Ishikawa (cell line): ENCODE measurements at regions not wholly inside any gene's neighbourhood (a gene's known extent, or its start where the extent isn't known, plus 50 kb on each side); places are given as distances from the start of the nearest gene placed in this dataset.

ENCODE experiments used
- CEBPB ChIP-seq: IDR thresholded peaks from 2 replicates; pipeline ENCODE4 v1.6.1; 2012
- CREB1 ChIP-seq: IDR thresholded peaks from 2 replicates; pipeline ENCODE4 v1.6.1; 2012; ENCODE audit warnings: low read depth
- EGR1 ChIP-seq: IDR thresholded peaks from 2 replicates; pipeline ENCODE4 v1.6.1; 2012
- FOXM1 ChIP-seq: IDR thresholded peaks from 2 replicates; pipeline ENCODE4 v1.6.1; 2012; ENCODE audit warnings: low read depth, borderline replicate concordance
- MAX ChIP-seq: IDR thresholded peaks from 2 replicates; pipeline ENCODE4 v1.6.1; 2012
- NFIC ChIP-seq: IDR thresholded peaks from 2 replicates; pipeline ENCODE4 v1.6.1; 2012
- RAD21 ChIP-seq: IDR thresholded peaks from 2 replicates; pipeline ENCODE4 v1.6.1; 2012; ENCODE audit warnings: low read depth
- REST ChIP-seq: IDR thresholded peaks from 2 replicates; pipeline ENCODE4 v1.6.1; 2012; ENCODE audit warnings: low read depth, mild to moderate bottlenecking
- TAF1 ChIP-seq: IDR thresholded peaks from 2 replicates; pipeline ENCODE4 v1.6.1; 2012; ENCODE audit warnings: low read depth, mild to moderate bottlenecking
- TCF12 ChIP-seq: IDR thresholded peaks from 2 replicates; pipeline ENCODE4 v1.6.1; 2012; ENCODE audit warnings: low read depth
- TEAD4 ChIP-seq: IDR thresholded peaks from 2 replicates; pipeline ENCODE4 v1.6.1; 2012
- USF1 ChIP-seq: IDR thresholded peaks from 2 replicates; pipeline ENCODE4 v1.6.1; 2012
- YY1 ChIP-seq: IDR thresholded peaks from 2 replicates; pipeline ENCODE4 v1.6.1; 2012; ENCODE audit warnings: low read depth
- ZBTB7A ChIP-seq: IDR thresholded peaks from 2 replicates; pipeline ENCODE4 v1.6.1; 2012; ENCODE audit warnings: low read depth

GRCh38 chr15:81723113-81723651 lies 322.6 kb downstream of the MEX3B start:
- no peak for TF ChIP-seq RAD21
- no peak for TF ChIP-seq REST
- TF ChIP-seq USF1 = no peak
- no peak for TF ChIP-seq TAF1
- TF ChIP-seq TEAD4 = no peak

- TF ChIP-seq EGR1 (no peak), TAF1 (no peak), TCF12 (no peak), NFIC (no peak), MAX (no peak), CEBPB (no peak), ZBTB7A (no peak), YY1 (no peak), CREB1 (no peak)
These were observed 335.5 kb downstream of the MEX3B start for GRCh38 chr15:81710328-81710727.

GRCh38 chr15:81686021-81686420 lies 312.0 kb upstream of the TMC3 start:
- TF ChIP-seq ZBTB7A (no peak), FOXM1 (no peak), YY1 (no peak), EGR1 (no peak), MAX (no peak), CREB1 (no peak), RAD21 (no peak), USF1 (no peak), TEAD4 (no peak), NFIC (no peak)

GRCh38 chr15:81685237-81685636 lies 311.2 kb upstream of the TMC3 start:
- TF ChIP-seq TEAD4 (no peak), MAX (no peak), REST (no peak), USF1 (no peak), CEBPB (no peak), TAF1 (no peak), YY1 (no peak)

GRCh38 chr15:81680829-81681228 lies 306.8 kb upstream of the TMC3 start:
- no peak for TF ChIP-seq NFIC
- no peak for TF ChIP-seq TEAD4
- TF ChIP-seq REST = no peak
- TF ChIP-seq YY1 = no peak
- no peak for TF ChIP-seq ZBTB7A
- TF ChIP-seq TAF1 = no peak
- no peak for TF ChIP-seq CEBPB
